ENCODE measurements at regions not wholly inside any gene's neighbourhood (a gene's known extent, or its start where the extent isn't known, plus 50 kb on each side); places are given as distances from the start of the nearest gene placed in this dataset.
A peak's percentile ranks its signal among the peaks of the same experiment; 100 is the strongest.

DNA sequence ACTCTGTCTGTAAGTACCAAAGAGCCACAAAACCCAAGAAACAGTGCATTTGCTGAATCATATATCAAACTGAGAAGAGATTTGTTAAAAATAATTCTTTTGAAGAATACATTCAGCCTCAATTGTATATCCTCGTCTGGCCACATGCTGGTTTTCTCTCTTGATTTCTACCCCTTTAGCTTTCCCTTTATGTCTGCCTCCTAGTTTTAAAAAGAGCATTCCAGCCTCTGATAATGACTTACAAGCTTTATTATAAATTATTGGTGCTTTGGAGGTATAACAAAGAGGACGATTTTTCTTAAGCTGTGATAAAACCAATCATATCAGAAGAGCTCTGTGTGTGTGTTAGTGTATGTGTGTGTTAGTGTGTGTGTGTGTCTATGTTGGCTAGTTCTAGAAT lies 70.4 kb upstream of the ROBO2 start:
- no peak for TF ChIP-seq CTCF (IDR thresholded peaks at IDR 0.05)

DNA sequence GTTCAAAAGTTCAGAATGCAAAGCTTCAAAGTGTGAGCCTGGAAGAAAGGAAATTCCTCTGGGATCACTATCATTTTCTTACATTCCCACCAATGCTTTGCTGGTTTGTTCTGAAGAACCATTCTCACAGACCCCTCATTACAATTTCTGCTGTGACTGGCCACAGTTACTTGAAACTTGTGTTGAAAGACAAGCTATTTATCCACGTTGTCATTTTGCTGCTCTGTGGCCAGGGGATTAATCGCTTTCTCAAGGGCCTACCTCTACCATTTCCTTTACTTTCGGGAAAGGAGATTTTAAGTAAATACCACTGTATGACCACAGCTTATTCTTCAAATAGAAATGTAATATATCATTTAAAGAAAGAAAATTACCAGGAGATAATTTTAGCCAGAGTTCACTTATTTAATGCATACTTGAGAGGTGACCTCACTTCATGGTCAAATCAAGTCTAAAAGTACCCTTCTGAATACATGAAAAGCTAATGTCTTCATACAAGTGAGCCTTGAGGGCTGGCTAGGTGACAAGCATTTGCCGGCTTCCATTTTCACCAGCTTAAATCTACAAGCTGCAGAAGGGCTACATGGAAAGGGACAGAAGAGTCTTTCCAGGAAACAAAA lies 69.8 kb upstream of the ROBO2 start:
- no peak for TF ChIP-seq CTCF (IDR thresholded peaks at IDR 0.05)

- no peak for TF ChIP-seq CTCF (IDR thresholded peaks at IDR 0.05)
Measured at GRCh38 chr3:76972624-76973296, 67.1 kb upstream of the ROBO2 start.

- no peak for TF ChIP-seq CTCF (IDR thresholded peaks at IDR 0.05)
Measured at GRCh38 chr3:76976996-76977395, 62.9 kb upstream of the ROBO2 start.

DNA sequence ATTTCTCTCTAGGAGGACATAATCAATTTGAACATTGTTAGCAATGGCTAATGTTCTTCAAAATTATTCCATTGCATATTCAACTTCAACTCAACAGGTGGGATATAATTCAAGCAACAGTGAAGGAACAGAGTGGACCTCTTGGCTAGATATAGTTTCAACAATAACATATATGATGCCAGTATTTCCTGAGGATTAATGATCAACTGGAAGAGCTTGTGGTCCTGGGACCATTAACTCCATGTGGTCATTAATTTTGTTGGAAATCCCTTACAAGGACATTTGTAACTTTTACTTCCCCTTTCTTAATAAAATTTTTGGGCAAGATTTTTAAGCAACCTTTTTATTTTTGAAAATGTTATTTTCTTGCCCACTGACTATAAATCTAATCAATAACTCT lies 54.3 kb upstream of the ROBO2 start:
- TF ChIP-seq CTCF (IDR thresholded peaks at IDR 0.05) = no peak

- 0 out of 2 replicates have a peak, but pooled peaks have one; percentile 24 for TF ChIP-seq CTCF (IDR thresholded peaks at IDR 0.05)
Measured at GRCh38 chr3:76986876-76987474, 52.9 kb upstream of the ROBO2 start.

All from LNCAP (cell line).